OCI-LY7 (cell line): ENCODE measurements at regions not wholly inside any gene's neighbourhood (a gene's known extent, or its start where the extent isn't known, plus 50 kb on each side); places are given as distances from the start of the nearest gene placed in this dataset.

Experiments used
- BruUV-seq: library from RNA; stranded (reverse); fragments of 400-500 nt; replicated peaks from 2 replicates; lab custom pipeline; 2021; lab: Mats Ljungman, UMichigan
- CTCF ChIA-PET: fragments of 300-600 bp; sonication (Branson Sonifier 250); formaldehyde crosslinking; loops from one replicate; lab custom pipeline; 2022; ENCODE audit warnings: antibody characterized with exemption; ENCODE audit not compliant: unreplicated experiment; lab: Charles Lee
- POLR2A ChIA-PET: fragments of 300-600 bp; sonication (Branson Sonifier 250); formaldehyde crosslinking; loops from one replicate; lab custom pipeline; 2022; ENCODE audit warnings: antibody characterized with exemption; lab: Charles Lee
- DNase-seq: peaks from one replicate; pipeline ENCODE4 v3.0.0-alpha.2; 2015; ENCODE audit warnings: low spot score
- H2AFZ ChIP-seq: fragments of 200-600 bp; sonication (generic), shearing (Covaris generic); 2 replicates; pipeline ENCODE4 v1.6.1; 2014; ENCODE audit warnings: mild to moderate bottlenecking, antibody characterized with exemption, low read length, moderate library complexity
- H3K27ac ChIP-seq: fragments of 200-600 bp; sonication (generic); 2 replicates; pipeline ENCODE4 v1.5.1; 2014; ENCODE audit warnings: mixed run types, low read depth, mild to moderate bottlenecking, moderate library complexity, low read length, inconsistent platforms; ENCODE audit not compliant: poor library complexity, severe bottlenecking
- H3K36me3 ChIP-seq: fragments of 200-600 bp; sonication (generic); 2 replicates; pipeline ENCODE4 v1.6.1; 2014; ENCODE audit warnings: mild to moderate bottlenecking, antibody characterized with exemption, low read length, moderate library complexity, mixed read lengths; ENCODE audit not compliant: insufficient read depth
- H3K4me1 ChIP-seq: fragments of 200-600 bp; sonication (generic); 2 replicates; pipeline ENCODE4 v1.5.1; 2014; ENCODE audit warnings: mild to moderate bottlenecking, low read length; ENCODE audit not compliant: insufficient read depth, poor library complexity, severe bottlenecking
- H3K4me2 ChIP-seq: fragments of 200-600 bp; sonication (generic); 2 replicates; pipeline ENCODE4 v1.6.1; 2014; ENCODE audit warnings: mild to moderate bottlenecking, low read length
- H3K4me3 ChIP-seq: fragments of 200-600 bp; sonication (generic); 2 replicates; pipeline ENCODE4 v1.5.1; 2014; ENCODE audit warnings: mild to moderate bottlenecking, low read depth, low read length; ENCODE audit not compliant: poor library complexity, severe bottlenecking
- H3K79me2 ChIP-seq: fragments of 200-600 bp; sonication (generic); 2 replicates; pipeline ENCODE4 v1.6.1; 2016; ENCODE audit warnings: low read depth, mild to moderate bottlenecking, low read length, moderate library complexity, mixed read lengths; ENCODE audit not compliant: insufficient read depth
- H3K9me2 ChIP-seq: fragments of 200-600 bp; sonication (generic); 2 replicates; pipeline ENCODE4 v1.6.1; 2016; ENCODE audit warnings: mild to moderate bottlenecking, low read length, mixed read lengths; ENCODE audit not compliant: insufficient read depth
- H3K9me3 ChIP-seq: fragments of 200-600 bp; sonication (generic); 2 replicates; pipeline ENCODE4 v1.6.1; 2014; ENCODE audit warnings: mild to moderate bottlenecking, mixed run types, low read length, mixed read lengths
- H4K20me1 ChIP-seq: fragments of 200-600 bp; sonication (generic); 2 replicates; pipeline ENCODE4 v1.6.1; 2014; ENCODE audit warnings: mild to moderate bottlenecking, antibody characterized with exemption, low read length, moderate library complexity, mixed read lengths; ENCODE audit not compliant: insufficient read depth
- EZH2phosphoT487 ChIP-seq: fragments of 200-600 bp; sonication (generic); IDR thresholded peaks from 2 replicates; pipeline ENCODE4 v1.6.1; 2018; ENCODE audit warnings: low read depth, borderline replicate concordance, mild to moderate bottlenecking, mixed run types, antibody characterized with exemption, low read length, moderate library complexity, mixed read lengths
- intact Hi-C: fragments of 100-400 bp; cut with micrococcal nuclease; formaldehyde crosslinking; loops from one replicate; pipeline ENCODE4 v1.10.0; 2022; ENCODE audit not compliant: unreplicated experiment
- TF ChIP-seq, protein P1 (sequence below): fragments of 200-600 bp; sonication (generic); conservative IDR thresholded peaks from 2 replicates; pipeline ENCODE4 v1.5.1; 2014; ENCODE audit warnings: mild to moderate bottlenecking, antibody characterized with exemption, low read length, moderate library complexity, mixed read lengths

DNA sequence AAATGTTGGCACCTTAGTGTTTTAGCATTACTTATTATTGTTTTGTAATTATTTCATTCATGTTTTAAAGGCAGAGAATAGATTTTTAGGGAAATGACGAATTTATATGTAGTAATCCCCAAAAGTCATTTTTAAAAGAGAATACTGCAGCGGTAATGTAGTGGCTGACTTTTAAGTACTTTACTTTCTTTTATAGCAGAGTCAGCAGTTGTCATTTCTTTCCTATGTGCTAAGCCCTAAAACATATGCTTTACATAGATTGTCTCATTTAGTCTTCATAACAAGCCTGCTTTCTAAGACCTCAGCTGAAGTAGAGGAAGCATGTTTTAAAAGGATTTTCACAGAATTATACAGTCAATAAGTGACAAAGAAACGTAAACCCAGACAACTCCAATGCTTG, 102.1 kb upstream of the PEX5L start:
- no peak for DNase-seq
- Histone ChIP-seq H4K20me1 (no peaks in the 10 kb centered on the region), H3K9me3 (no peaks in the 10 kb centered on the region), H3K4me2 (no peak overlapping the region), H3K79me2 (no peaks in the 10 kb centered on the region), H3K9me2 (no peaks in the 10 kb centered on the region), H3K27ac (no peak overlapping the region), H3K36me3 (no peaks in the 10 kb centered on the region), H3K4me3 (no peak overlapping the region), H3K4me1 (no peaks in the 10 kb centered on the region), H2AFZ (no peak overlapping the region)
- CTCF ChIA-PET = no interaction called here
- intact Hi-C loops = no loop called here
- no TSS peak for BruUV-seq
- POLR2A ChIA-PET = interaction anchor here (0.6 kb wide), 1 partner anchor 546 kb away, joined by 3 read pairs; no protein-coding TSS in a partner anchor
- TF ChIP-seq, protein P1, sequence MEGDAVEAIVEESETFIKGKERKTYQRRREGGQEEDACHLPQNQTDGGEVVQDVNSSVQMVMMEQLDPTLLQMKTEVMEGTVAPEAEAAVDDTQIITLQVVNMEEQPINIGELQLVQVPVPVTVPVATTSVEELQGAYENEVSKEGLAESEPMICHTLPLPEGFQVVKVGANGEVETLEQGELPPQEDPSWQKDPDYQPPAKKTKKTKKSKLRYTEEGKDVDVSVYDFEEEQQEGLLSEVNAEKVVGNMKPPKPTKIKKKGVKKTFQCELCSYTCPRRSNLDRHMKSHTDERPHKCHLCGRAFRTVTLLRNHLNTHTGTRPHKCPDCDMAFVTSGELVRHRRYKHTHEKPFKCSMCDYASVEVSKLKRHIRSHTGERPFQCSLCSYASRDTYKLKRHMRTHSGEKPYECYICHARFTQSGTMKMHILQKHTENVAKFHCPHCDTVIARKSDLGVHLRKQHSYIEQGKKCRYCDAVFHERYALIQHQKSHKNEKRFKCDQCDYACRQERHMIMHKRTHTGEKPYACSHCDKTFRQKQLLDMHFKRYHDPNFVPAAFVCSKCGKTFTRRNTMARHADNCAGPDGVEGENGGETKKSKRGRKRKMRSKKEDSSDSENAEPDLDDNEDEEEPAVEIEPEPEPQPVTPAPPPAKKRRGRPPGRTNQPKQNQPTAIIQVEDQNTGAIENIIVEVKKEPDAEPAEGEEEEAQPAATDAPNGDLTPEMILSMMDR = no peak
- TF ChIP-seq EZH2phosphoT487 = no peak

DNA sequence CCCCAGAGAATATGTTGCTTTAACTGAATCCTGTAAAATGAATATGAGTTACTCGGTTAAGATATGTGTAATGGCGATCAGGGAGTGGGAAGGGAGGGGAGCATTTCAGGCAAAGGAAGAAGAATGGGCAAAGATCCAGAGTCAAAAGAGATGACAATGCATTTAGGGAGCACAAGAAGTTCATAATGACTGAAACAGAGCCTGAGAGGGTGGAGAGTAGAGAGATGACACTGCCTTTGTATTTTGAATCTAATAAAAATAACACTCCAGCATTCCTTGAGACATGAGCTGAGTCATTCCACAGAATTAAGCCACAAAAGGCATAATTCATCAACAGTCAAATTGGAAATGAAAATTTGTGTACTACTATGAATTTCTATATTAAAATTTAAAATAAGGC, 105.3 kb upstream of the PEX5L start:
- no peaks in the 10 kb centered on the region for H3K79me2 ChIP-seq
- ChIA-PET POLR2A (interaction anchor here (0.7 kb wide), 1 partner anchor 15 kb away, joined by 3 read pairs; no protein-coding TSS in a partner anchor), CTCF (no interaction called here)
- intact Hi-C loops = no loop called here
- BruUV-seq = no TSS peak
- no peak overlapping the region for H3K27ac ChIP-seq
- no peak overlapping the region for H3K4me2 ChIP-seq
- no peak overlapping the region for H2AFZ ChIP-seq
- H3K4me1 ChIP-seq = no peaks in the 10 kb centered on the region
- H3K36me3 ChIP-seq = no peaks in the 10 kb centered on the region
- no peak overlapping the region for H3K4me3 ChIP-seq
- no peaks in the 10 kb centered on the region for H3K9me2 ChIP-seq
- H3K9me3 ChIP-seq = no peaks in the 10 kb centered on the region
- H4K20me1 ChIP-seq = no peaks in the 10 kb centered on the region
- TF ChIP-seq, protein P1 = no peak
- TF ChIP-seq EZH2phosphoT487 = no peak
- no peak for DNase-seq

DNA sequence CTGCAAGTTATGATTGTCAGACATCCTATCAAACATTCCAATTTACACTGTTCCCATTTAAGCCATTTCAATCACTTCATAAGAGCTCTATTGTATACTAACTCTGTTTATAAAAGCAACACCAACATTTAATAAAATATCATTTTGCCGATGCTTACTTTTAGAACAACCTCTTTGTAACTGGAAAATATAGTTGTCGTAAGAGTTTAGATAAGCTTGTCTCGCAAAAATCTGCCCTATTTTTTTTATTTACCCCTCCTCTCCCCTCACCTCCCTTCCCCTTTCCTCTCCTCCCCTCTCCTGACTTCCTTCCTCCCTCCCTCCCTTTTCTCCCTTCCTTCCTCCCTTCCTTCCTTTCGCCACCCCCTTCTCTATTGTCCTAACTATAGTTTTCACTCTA, 105.7 kb upstream of the PEX5L start:
- Histone ChIP-seq H3K4me3 (no peak overlapping the region), H3K27ac (no peak overlapping the region), H4K20me1 (no peaks in the 10 kb centered on the region), H3K9me3 (no peaks in the 10 kb centered on the region), H2AFZ (no peak overlapping the region), H3K9me2 (no peaks in the 10 kb centered on the region), H3K4me1 (no peaks in the 10 kb centered on the region), H3K36me3 (no peaks in the 10 kb centered on the region), H3K4me2 (no peak overlapping the region), H3K79me2 (no peaks in the 10 kb centered on the region)
- DNase-seq = no peak
- intact Hi-C loops = no loop called here
- ChIA-PET CTCF (no interaction called here), POLR2A (interaction anchor here (0.7 to 0.8 kb wide), 2 partner anchors 15 to 81 kb away, joined by 3 to 5 read pairs; no protein-coding TSS in a partner anchor)
- no TSS peak for BruUV-seq
- TF ChIP-seq EZH2phosphoT487 = no peak
- TF ChIP-seq, protein P1 = no peak
